Caco-2 (cell line): ENCODE measurements at regions not wholly inside any gene's neighbourhood (a gene's known extent, or its start where the extent isn't known, plus 50 kb on each side); places are given as distances from the start of the nearest gene placed in this dataset.

Experiments
- BruUV-seq: library from RNA; stranded (reverse); fragments of 400-500 nt; replicated peaks from 2 replicates; lab custom pipeline; 2021; lab: Mats Ljungman, UMichigan
- CTCF ChIA-PET: fragments of 300-600 bp; sonication (Branson Sonifier 250); formaldehyde crosslinking; loops from one replicate; lab custom pipeline; 2022; ENCODE audit warnings: antibody characterized with exemption; lab: Charles Lee
- POLR2A ChIA-PET: fragments of 300-600 bp; sonication (Branson Sonifier 250); formaldehyde crosslinking; loops from one replicate; lab custom pipeline; 2022; ENCODE audit warnings: antibody characterized with exemption; lab: Charles Lee
- DNase-seq, 2 experiments: peaks; one replicate each; pipeline versions ENCODE4 v3.0.0 to v3.0.0-alpha.2; 2020 to 2022
- H3K27me3 ChIP-seq: replicated peaks from 2 replicates; pipeline ENCODE4 v1.6.0; 2011; ENCODE audit warnings: low read length; ENCODE audit not compliant: control insufficient read depth, insufficient read depth
- H3K36me3 ChIP-seq: 2 replicates; pipeline ENCODE4 v1.5.1; 2011; ENCODE audit warnings: low read length; ENCODE audit not compliant: control insufficient read depth, insufficient read depth
- H3K4me1 ChIP-seq: fragments of 250-450 bp; sonication (Bioruptor Pico); 2 replicates; pipeline ENCODE4 v1.5.1; 2020; ENCODE audit warnings: mild to moderate bottlenecking
- H3K4me3 ChIP-seq: 2 replicates; pipeline ENCODE4 v1.5.1; 2011; ENCODE audit warnings: low read depth, mild to moderate bottlenecking, control low read depth, low read length
- H3K9me3 ChIP-seq: fragments of 250-450 bp; sonication (Bioruptor Pico); 2 replicates; pipeline ENCODE4 v1.5.1; 2020; ENCODE audit warnings: mild to moderate bottlenecking, moderate library complexity
- H3K27ac Mint-ChIP-seq: one replicate; pipeline ENCODE4 v1.8.0; 2022; ENCODE audit warnings: mixed read lengths; ENCODE audit not compliant: unreplicated experiment
- H3K27me3 Mint-ChIP-seq: one replicate; pipeline ENCODE4 v1.8.0; 2022; ENCODE audit warnings: mixed read lengths; ENCODE audit not compliant: insufficient read depth, unreplicated experiment
- H3K36me3 Mint-ChIP-seq: one replicate; pipeline ENCODE4 v1.8.0; 2022; ENCODE audit warnings: mild to moderate bottlenecking, mixed read lengths; ENCODE audit not compliant: insufficient read depth, unreplicated experiment
- H3K4me1 Mint-ChIP-seq: one replicate; pipeline ENCODE4 v1.8.0; 2022; ENCODE audit warnings: low read depth, mixed read lengths; ENCODE audit not compliant: unreplicated experiment
- H3K4me3 Mint-ChIP-seq: one replicate; pipeline ENCODE4 v1.8.0; 2022; ENCODE audit warnings: mild to moderate bottlenecking, moderate library complexity, mixed read lengths; ENCODE audit not compliant: unreplicated experiment
- H3K9me3 Mint-ChIP-seq: one replicate; pipeline ENCODE4 v1.8.0; 2022; ENCODE audit warnings: mixed read lengths; ENCODE audit not compliant: unreplicated experiment
- CTCF ChIP-seq, 2 experiments: fragments of 200-600 bp in 1 of 2; IDR thresholded peaks; 1 replicate in 1 of 2; 2 replicates in 1 of 2; pipeline versions ENCODE4 v1.5.1 to v1.8.0; 2011 to 2022; ENCODE audit warnings: antibody characterized with exemption in 1 of 2, control low read depth in 1 of 2, inconsistent platforms in 1 of 2, low read depth in 1 of 2, low read length in 1 of 2, mild to moderate bottlenecking in 1 of 2, moderate library complexity in 1 of 2; ENCODE audit not compliant: insufficient read depth in 1 of 2, severe bottlenecking in 1 of 2, unreplicated experiment in 1 of 2
- intact Hi-C: fragments of 100-400 bp; cut with micrococcal nuclease; formaldehyde crosslinking; loops from one replicate; pipeline ENCODE4 v1.10.0; 2022; ENCODE audit not compliant: unreplicated experiment

DNA sequence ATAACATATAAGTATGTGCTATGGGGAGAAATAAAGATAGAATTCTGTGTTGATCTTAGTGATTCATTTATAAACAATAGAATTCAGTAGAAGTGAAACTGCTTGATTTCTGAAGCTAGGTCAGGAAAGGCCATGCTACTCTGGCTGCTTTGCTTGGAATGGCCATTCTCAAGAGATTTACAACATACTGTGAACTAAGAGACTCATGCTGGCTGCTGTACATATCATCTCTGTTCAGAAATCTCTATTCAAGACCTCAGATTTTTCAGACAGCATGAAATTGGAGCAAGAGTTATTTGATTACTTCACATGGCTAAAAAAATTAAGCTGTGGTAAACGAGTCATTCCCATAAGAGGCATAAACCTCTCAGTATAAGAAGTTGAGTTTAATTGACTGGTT, 662.6 kb downstream of the BCKDHB start:
- Mint-ChIP-seq H3K4me1 (no peaks in the 10 kb centered on the region), H3K27me3 (no peaks in the 10 kb centered on the region), H3K4me3 (no peak overlapping the region), H3K27ac (no peak overlapping the region), H3K9me3 (no peaks in the 10 kb centered on the region), H3K36me3 (no peaks in the 10 kb centered on the region)
- ChIA-PET POLR2A (no interaction called here), CTCF (no interaction called here)
- H3K36me3 ChIP-seq: no peaks in the 10 kb centered on the region
- DNase-seq: no peak
- H3K4me3 ChIP-seq: no peak overlapping the region
- H3K9me3 ChIP-seq: no peaks in the 10 kb centered on the region
- no peaks in the 10 kb centered on the region for H3K4me1 ChIP-seq
- intact Hi-C loops: no loop called here
- BruUV-seq: no TSS peak
- H3K27me3 ChIP-seq: no peaks in the 10 kb centered on the region
- no peak for TF ChIP-seq CTCF (IDR thresholded peaks at IDR 0.05; ENCODE audit: insufficient read depth in 1 of 2, low read depth in 1 of 2, low read length in 1 of 2, severe bottlenecking in 1 of 2, unreplicated experiment in 1 of 2)

DNA sequence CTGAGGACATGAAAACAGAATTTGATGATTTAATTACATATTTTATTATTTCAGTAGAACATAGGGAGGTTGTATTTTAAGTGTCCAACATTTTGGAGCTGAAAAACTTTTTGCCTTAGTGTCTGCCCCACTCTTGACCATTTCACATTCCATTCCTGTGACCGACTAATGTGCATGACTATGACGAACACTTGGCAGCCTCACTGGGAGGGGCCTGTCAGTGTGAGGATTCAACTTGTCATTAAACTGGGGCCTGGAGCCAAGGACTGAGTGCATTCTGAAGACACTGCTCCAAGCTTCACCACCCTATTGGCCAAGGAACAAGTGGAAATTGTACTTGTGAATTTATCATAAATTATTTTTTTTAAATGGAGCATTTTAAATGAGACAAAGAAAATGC, 661.3 kb downstream of the BCKDHB start:
- no peak for TF ChIP-seq CTCF (IDR thresholded peaks at IDR 0.05; ENCODE audit: insufficient read depth in 1 of 2, low read depth in 1 of 2, low read length in 1 of 2, severe bottlenecking in 1 of 2, unreplicated experiment in 1 of 2)
- CTCF ChIA-PET: no interaction called here
- intact Hi-C loops: no loop called here
- POLR2A ChIA-PET: no interaction called here
- Mint-ChIP-seq H3K27ac (no peak overlapping the region), H3K27me3 (no peaks in the 10 kb centered on the region), H3K4me1 (no peaks in the 10 kb centered on the region), H3K36me3 (no peaks in the 10 kb centered on the region), H3K4me3 (no peak overlapping the region), H3K9me3 (no peaks in the 10 kb centered on the region)
- H3K36me3 ChIP-seq: no peaks in the 10 kb centered on the region
- BruUV-seq: no TSS peak
- H3K9me3 ChIP-seq: no peaks in the 10 kb centered on the region
- DNase-seq: no peak
- H3K4me3 ChIP-seq: no peak overlapping the region
- H3K27me3 ChIP-seq: no peaks in the 10 kb centered on the region
- H3K4me1 ChIP-seq: no peaks in the 10 kb centered on the region

DNA sequence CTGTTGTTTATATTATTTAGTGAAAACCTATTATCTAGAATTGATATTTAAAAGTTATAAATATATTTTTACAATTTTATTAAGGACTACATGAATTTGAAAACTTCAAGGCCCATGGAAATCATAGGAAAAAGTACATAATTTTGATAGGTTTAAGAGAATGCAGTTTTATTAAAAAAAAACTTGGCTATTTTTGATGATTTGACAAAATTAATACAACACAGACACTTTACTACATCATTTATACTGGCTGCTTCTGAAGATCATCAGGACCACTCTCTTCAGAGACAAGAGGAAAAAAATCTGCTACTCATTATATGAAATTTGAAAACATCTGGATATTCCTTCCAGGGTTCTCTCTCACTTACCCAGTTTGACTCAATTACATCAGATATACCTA, 637.7 kb downstream of the BCKDHB start:
- no TSS peak for BruUV-seq
- Mint-ChIP-seq H3K27ac (no peak overlapping the region), H3K27me3 (no peaks in the 10 kb centered on the region), H3K4me1 (no peaks in the 10 kb centered on the region), H3K4me3 (no peak overlapping the region), H3K36me3 (no peaks in the 10 kb centered on the region), H3K9me3 (peaks cover 16% of the 10 kb centered on the region)
- H3K4me3 ChIP-seq: no peak overlapping the region
- POLR2A ChIA-PET: no interaction called here
- intact Hi-C loops: loop anchor here (10.0 kb wide), 1 partner anchor 1011 kb away; the partner anchor contains the start of gene TENT5A
- no peak for DNase-seq
- TF ChIP-seq CTCF (IDR thresholded peaks at IDR 0.05; ENCODE audit: insufficient read depth in 1 of 2, low read depth in 1 of 2, low read length in 1 of 2, severe bottlenecking in 1 of 2, unreplicated experiment in 1 of 2): no peak
- no peaks in the 10 kb centered on the region for H3K36me3 ChIP-seq
- CTCF ChIA-PET: no interaction called here
- no peaks in the 10 kb centered on the region for H3K4me1 ChIP-seq
- no peaks in the 10 kb centered on the region for H3K9me3 ChIP-seq
- H3K27me3 ChIP-seq: no peaks in the 10 kb centered on the region
